Right hindlimb (tissue), 1 donor: ENCODE measurements at regions not wholly inside any gene's neighbourhood (a gene's known extent, or its start where the extent isn't known, plus 50 kb on each side); places are given as distances from the start of the nearest gene placed in this dataset.
"Not testable (repeated sequence)": the region's sequence is repeated elsewhere in the genome, so short reads cannot be mapped to it uniquely, and the experiment has no call there.

Experiments
- DNase-seq: peaks from one replicate; pipeline ENCODE4 v3.0.0-alpha.2; 2018

DNA sequence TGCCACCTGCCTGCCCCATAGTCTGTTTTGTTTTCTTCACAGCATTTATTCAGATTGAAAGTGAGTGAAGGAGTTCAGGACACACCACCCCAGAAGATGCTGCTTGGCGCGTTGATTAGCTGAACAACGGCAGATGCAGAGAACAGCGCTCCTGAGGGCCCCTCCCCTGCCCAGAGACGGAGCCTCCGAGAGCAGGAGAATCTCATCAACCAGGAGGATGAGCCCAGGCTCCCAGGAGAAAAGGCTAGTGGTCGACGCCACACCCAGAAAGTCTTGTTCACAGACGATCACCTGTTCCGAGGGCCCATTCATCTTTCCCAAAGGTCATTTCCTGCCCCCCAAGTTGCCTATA is 180.4 kb upstream of the PPP1R26 start:
- peak; percentile 7 for DNase-seq

DNA sequence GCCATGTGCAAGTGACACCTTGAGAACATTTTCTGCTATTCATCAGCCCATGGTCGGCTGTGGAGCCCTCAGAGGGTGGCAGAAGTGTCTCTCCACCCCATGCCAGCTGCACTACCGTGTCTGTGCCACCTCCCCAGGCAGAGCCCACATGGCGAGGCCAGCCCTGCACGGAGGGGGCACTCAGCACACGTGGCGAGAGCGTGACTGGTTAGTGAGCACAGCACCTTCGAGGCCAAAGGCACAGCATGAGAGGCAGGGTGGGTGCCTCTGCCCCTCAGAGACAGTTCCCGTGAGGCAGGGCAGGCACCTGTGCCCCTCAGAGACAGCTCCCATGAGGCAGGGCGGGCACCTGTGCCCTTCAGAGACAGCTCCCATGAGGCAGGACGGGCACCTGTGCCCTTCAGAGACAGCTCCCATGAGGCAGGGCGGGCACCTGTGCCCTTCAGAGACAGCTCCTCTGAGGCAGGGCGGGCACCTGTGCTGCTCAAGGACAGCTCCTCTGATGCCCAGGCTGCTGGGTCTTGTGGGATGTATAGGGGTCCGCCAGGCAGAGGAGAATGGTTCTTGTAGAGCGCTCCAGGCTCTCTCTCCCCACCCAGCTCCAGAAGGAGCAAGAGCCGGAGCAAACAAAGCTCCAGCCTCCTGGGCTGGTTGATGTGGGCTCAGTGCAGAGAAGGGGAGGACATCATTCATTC is 179.8 kb upstream of the PPP1R26 start:
- peak; percentile 5 for DNase-seq

DNA sequence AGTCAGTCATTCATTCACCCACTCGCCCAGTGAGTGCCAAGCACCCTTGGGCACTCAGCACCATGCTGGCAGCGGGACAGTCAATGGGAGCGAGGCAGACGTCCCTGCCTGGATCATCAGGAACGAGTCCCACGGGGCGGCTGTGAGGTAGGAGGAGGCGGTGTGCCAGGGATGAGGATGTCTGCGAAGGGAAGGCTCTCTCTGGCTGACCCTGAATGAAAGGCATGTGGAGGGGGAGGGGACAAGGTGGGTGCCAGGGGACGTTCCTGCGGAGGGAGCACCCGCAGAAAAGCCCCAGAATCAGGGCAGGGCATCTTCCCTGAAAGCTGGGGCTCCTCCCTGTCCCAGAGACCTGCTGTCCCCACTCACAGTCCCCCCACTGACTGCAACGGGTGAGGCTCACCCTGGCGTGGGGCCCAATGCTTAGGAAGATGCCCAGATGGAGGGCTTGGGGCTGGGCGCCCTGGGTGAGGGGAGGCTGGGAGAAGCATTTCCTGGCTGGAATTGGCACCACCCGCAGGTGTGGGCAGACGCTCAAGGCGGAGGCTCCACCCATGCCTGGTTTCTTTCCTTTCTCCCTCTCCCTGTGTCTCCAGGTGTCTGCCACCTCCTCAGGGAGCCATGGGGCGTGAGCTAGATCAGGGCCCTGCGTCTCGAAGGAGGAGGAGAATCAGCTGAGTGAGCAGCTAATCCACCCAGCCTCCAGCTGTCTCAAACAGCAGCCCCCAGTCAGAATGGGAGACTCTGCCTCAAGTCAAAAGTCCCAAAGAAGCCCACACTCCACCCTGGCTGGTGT is 179.0 kb upstream of the PPP1R26 start:
- DNase-seq = no peak

DNA sequence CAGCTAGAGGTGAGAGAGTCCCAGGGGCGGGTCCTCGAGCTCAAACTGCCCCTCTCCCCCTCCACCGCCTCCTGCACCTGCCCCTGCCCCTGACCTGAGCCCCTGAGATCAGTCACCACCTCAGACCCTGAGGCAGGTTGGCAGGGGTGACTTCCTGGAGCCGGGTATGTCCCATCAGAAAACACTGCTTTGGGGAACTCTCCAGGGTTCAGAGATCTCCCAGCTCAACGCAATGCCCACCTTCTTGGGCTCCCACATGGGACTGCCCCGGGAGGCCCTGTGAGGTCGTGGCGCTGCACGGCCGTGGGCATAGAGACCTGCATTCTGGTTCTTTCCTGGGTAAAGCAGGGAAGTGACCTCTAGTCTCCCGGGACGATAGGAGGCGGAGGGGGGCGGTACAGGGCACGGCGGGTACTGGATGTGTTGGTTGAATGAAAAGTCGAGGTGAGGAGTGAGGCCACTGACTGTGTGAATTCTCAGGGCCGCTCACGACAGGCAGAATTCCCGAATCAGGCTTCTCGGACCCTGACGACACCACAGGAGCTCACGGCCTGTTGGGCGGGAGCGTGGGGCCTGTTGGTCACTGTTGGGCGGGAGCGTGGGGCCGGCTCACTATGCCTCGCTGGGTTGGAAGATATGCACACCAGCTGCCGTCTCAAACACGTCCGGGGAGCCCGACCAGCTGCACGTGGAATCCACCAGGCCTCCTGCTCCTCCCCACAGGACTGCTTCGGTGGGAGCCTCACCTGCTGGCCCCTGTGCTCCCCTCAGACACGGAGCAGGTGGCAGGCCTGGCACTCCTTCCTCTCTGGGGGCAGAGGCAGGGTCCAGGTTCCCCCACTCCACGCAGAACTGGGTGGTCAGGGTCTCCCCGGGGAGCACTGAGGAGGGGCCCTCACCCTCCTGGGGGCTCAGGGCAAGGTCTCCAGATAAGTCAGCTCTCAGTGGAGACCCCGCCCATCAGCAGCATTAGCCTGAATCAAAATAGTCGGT is 178.0 kb upstream of the PPP1R26 start:
- DNase-seq = peak; percentile 18

DNA sequence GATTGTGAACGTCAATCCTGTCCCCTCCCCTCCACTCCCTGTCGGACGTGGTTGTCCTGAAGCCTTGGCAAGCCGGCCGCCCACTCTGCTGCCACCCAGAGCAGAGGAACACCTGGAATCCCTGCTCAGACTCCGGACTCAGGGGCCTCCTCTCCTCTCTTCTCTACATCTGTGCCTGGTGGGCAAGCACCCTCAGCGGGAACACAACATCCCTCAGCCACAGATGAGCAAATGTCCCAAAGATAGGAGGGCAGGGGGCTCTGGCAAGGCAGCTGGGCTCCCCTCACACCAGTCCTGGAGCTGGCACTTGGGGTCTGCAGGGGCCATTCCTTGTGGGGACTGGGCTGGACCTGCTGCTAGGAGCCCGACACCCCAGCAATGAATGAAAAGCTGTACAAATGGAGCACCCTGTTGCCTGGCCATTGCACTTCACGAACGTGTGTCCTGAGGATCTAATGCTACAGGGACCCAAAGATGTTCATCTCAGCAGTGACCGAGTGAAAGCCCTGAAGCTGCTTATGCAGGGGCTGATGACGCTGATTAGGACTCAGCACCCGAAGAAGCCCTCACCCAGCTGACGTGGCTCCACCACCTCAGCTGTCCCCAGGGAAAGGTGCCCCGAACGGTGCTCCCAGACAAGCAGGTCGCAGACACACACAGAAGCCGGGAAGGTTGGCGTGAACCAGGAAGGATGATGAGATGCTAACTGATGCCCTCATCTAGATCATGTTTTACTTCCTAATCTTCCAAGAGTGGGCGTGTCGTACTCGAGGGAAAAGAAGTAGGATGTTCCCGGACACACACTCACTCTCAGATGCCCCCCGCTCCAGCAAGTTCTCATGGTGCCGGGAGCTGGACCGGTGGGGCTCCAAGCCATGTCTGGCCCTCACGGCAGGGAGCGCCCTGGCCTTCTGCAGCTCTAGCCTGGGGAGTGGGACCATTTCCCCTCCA is 177.0 kb upstream of the PPP1R26 start:
- DNase-seq = no peak

DNA sequence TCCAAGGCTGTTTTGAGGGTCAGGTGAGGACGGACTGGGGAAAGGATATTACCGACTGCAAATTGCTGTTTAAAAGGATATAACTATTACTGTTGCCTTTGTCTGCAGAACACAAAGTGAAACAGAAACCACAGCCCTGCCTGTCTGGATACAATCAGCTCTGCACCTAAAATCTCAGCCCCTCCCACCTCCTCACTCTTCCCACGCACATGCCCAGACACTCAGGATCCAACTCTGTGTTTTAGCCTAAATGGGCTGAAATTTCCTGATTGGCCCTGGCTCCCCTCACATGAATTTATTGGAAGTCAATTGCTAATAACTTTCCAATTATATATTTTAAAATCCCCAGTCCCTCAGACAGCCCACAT is 176.3 kb upstream of the PPP1R26 start:
- no peak for DNase-seq

DNA sequence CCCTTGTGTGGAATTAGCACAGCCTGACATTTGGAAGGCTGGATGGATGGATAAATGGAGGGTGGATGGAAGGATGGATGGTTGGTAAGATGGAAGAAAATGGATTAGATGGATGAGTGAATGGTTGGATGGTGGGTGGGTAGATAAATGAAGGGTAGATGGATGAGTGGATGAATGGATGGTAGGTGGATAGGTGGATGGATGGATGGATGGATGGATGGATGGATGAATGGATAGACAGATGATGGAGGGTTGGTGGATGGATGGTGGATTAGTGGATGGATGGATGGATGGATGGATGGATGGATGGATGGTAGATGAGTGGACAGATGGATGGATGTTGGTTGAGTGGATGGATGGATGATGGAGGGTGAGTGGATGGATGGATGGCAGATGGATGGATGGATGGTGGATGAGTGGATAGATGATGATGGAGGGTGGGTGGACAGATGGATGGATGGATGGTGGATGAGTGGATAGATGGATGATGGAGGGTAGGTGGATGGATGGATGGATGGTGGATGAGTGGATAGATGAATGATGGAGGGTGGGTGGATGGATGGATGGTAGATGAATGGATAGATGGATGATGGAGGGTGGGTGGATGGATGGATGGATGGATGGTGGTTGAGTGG is 175.6 kb upstream of the PPP1R26 start:
- DNase-seq = no peak

DNA sequence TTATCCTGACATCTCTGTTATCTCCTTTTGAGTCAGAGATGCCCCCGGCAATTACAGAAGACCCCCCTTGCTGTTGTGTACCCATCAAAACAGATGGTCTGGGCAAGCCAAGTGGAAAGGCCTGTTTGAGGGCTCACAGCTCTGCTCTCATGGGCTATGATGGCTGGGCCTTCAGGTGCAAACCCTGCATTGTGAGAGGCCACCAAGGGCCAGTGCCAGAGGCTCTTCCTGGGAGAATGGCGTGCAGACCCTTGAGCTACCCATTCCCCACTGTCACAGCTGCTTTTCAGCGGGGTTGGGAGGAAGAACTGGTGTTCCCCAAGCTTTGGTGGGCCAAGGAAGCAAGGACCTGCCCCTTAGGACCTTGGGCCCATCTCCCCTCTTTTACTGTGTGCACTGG is 174.7 kb upstream of the PPP1R26 start:
- DNase-seq = no peak

DNA sequence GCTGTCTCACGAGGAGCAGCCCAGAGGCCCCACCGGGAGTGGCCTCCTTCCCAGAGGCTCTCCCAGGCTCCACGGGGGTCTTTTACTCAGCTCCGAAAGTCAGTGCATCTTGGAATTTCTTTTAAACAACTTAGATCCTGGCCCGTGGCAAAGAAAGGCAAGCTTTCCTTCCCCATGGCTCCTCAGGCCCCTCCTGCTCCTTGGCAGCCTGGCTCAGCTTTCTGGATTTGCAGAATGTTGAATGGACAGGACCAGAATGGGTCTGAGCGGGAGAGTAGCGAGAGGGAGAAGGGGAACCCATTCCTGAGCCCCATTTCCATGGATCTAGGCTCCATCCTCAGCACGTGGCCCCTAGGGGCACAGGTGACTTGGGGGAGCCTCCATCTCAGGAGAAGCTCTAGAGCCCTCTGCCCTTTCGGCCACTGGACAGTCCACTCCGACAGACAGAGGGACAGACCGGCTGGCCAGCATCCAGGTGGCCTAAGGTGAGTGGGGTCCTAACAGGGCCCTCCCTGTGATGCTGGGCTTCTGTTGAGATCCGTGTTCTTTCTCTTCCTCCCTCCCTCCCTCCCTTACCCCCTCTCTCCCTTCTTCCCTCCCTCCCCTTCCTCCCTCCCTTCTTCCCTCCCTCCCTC is 173.9 kb upstream of the PPP1R26 start:
- no peak for DNase-seq

DNA sequence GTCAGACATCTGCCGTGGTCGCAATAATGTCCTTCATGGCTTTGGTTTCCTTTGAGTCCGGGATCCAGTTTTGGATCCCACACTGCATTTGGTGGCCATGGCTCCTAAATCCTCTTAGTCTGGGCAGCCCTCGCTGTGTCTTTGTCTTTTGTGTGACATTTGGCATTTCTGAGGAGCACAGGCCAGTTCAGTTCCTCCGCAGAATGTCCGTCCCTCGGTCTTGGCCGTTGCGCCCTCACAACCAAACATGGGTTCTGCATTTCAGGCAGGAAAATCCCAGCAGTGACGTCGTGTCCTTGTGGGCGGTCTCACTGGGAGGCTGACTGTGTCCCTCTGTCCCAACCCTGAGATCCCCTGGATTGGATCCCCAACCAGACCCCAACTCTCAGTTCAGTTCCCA is 172.9 kb upstream of the PPP1R26 start:
- DNase-seq = no peak

DNA sequence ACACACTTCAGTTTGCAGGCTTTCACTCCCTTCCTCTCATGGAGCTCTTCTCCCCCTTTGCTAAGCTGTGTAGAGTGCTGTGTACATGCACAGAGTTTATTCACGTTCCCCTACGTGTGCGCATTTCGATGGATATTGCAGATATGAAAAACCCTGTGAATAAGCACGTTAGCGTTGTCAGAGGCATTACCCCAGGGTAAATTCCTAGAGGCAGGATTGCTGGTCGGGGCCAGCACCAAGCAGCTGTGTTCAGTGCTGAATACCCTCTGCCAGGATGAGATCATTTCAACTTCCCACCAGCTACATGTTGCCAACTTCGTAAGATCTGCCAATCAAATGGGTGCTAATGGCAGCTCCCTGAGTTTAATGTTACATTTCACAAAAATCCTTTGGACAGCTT is 172.3 kb upstream of the PPP1R26 start:
- DNase-seq = peak; percentile 55

DNA sequence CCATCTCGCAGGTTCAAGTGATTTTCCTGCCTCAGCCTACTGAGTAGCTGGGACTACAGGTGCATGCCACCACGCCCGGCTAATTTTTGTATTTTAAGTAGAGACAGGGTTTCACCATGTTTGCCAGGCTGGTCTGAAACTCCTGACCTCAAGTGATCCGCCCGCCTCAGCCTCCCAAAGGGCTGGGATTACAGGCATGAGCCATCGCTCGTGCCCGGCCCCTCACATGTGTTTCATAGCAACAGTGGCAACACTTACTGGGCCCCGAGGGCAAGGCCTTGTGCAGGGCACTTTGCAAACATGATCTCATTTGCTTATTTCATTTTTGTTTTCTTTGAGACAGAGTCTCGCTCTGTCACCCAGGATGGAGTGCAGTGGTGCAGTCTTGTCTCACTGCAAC is 171.7 kb upstream of the PPP1R26 start:
- DNase-seq = not testable (repeated sequence)

DNA sequence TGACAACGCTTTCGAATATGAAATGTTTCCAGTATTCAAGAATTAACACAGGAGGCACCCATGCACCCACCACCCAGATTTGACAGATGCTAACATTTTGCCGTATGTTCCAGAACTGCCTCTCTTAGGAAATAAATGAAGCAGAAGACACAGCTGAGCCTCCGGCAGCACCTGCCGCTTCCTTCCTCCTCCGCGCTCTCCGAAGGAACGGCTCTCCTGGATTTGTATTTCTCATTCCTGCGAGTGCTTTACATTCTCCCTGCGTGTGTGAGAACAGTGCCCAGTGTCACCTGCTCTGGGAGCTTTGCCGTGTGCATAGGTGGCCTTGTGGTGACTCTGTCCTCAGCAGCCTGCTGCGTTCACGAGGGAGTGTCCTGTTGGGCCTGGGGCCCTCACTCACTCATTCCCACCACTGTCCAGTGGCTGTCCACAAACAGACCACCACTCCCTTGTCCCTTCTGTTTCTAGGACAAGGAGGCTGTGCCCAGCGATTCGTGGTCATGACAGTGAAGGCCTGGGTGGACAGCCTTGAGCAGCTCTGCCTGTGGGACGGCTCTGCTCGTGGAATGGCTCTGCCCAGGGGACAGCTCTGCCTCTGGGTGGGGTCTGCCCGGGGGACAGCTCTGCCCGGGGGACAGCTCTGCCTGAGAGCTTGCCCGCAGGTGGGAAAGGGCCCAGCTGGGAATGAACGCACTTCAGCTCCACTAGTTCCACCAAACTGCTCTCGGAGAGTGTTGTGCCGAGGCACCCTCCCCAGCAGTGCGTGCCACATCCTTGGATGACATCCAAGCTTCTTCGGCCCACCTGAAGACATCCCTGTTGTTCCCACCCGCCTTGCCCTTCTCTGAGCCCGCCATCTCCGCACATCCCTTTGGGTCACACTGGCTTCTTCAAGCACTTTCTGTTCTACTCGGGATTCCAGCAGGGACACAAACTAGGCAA is 170.5 kb upstream of the PPP1R26 start:
- no peak for DNase-seq

DNA sequence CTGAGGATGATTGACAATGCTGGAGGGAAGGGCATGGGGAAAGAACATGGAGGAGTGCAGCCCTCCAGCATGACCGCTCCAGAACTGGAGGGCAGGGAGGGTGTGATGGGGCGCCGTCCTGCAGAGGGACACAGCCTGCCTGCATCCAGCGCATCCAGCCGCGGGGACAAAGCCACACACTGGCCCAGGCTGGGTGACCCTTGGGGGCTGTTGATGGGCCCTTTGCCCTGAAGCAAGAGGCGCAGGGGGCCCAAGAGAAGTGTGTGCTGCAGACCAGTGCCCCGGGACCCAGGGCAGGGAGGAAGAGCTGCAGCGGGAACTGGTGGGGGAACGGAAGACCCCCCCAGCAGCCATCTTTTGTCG is 169.8 kb upstream of the PPP1R26 start:
- no peak for DNase-seq

DNA sequence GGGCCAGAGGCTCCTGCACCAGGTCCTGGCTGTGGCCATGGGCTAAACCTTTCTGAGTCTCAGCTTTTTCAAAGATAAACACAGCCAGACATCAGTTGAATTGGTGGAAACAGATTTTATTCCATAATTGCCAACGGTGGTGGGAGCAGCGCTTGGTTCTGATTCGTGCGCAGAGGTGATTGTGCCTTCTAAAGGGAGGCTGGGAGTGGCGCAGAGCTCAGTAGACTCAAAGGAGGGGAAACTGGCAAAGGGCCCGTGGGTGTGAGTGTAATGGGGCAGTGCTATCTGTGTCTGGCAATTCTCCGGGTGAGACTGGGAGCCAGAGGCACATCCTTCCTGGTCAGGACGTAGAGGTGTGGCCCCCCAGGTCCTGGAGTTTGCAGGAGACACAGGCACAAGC is 169.4 kb upstream of the PPP1R26 start:
- no peak for DNase-seq

DNA sequence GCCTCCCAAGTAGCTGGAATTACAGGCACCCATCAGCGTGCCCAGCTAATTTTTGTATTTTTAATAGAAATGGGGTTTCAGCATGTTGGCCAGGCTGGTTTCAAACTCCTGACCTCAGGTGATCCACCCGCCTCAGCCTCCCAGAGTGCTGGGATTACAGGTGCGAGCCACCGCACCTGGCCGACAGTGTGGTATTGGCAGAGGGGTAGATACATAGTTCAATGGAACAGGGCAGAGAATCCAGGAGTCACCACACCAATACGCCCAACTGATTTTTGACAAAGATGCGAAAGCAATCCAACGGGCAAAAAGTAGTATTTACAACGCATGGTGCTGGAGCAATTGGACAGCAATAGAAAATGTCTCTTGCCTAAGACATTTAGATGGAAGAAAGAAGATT is 164.0 kb upstream of the PPP1R26 start:
- DNase-seq = no peak

DNA sequence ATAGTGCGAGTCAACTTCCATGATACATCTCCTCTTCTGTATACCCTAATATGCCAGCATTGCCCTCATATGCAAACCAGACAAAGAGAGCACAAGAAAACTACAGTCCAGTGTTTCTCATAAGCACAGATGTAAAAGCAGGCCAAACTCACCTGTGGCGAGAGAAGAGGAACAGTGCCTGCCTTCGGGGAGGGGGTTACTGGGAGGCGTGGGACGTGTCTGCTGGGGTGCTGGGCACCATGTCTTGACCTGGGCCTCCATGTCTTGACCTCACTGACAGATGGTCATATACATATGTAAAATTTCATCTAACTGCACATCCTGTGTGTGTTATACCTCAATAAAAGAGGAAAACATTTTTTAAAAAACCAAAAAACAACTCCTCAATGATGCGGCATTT is 159.3 kb upstream of the PPP1R26 start:
- no peak for DNase-seq

DNA sequence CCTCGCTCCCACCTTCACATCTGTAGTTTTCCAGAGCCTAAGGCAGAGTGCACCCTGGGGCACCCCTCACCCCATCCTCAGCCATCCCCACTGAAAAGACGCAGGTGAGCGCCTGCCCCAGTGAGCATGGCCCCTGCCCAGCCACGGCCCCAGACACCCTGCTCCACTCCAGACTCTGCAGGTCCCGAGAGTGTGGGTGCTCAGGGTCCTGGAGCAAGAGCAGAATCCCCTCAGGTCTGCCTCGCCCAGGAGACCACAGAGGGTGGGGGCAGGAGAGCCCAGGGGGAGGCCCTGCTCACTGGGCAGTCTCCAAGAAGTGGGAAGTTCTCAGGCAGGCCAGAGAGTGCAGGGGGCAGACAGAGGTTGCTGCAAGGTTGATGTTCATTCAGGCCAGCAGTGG is 158.6 kb upstream of the PPP1R26 start:
- no peak for DNase-seq

DNA sequence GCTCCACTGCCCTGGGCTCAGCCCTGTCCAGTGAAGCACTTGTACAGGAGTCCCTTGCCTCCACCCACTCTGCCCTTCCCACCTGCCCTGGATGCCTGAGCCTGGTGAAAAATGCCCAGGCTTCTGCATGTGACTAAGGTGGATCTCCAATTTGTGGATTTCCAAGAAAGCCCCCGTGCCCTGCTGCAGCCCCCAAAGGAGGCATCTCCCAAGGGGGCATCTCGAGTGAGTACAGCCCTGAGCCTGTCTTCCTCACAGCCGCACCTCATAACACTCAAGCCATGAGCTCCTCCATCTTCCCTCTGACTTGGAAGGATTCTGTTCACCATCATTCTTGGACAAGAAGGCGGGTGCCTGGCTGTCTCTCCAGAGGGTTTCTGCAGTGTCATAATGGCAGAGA is 158.0 kb upstream of the PPP1R26 start:
- DNase-seq = no peak

DNA sequence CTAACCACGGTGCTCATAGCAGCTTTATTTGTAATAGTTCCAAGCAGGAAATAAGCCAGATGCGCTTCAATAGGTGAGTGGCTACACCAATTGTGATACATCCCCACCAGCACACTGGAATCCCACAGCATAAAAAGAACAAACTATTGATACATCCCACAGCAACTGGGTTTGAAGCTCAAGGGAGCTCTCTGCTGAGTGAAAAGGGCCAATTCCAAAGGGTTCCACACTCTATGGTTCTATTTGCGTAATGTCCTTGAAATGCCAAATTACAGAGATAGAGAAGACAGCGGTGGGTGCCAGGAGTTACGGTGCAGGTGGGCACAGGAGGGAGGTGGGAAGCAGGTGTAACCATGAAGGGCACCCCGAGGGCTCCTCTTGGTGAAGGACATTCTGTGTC is 155.3 kb upstream of the PPP1R26 start:
- DNase-seq = no peak
